BLaER1 treated with 17β-estradiol and CSF1 and Interleukin-3, amounts not matched to agents 10 nM and 100 nM (cell line): ENCODE measurements at regions not wholly inside any gene's neighbourhood (a gene's known extent, or its start where the extent isn't known, plus 50 kb on each side); places are given as distances from the start of the nearest gene placed in this dataset.
A peak's percentile ranks its signal among the peaks of the same experiment; 100 is the strongest.

ENCODE experiments used
- H3K27ac ChIP-seq, 11 experiments: shearing (Covaris generic); formaldehyde crosslinking; 2 replicates each; pipeline ENCODE4 v1.8.1; 2022
- H3K27me3 ChIP-seq, 11 experiments: shearing (Covaris generic); formaldehyde crosslinking; 2 replicates each; pipeline ENCODE4 v1.8.1; 2022
- H3K36me3 ChIP-seq, 11 experiments: shearing (Covaris generic); formaldehyde crosslinking; 2 replicates each; pipeline ENCODE4 v1.8.1; 2022
- H3K4me1 ChIP-seq, 10 experiments: shearing (Covaris generic); formaldehyde crosslinking; 2 replicates each; pipeline ENCODE4 v1.8.1; 2022
- H3K4me2 ChIP-seq, 11 experiments: shearing (Covaris generic); formaldehyde crosslinking; 2 replicates each; pipeline ENCODE4 v1.8.1; 2022
- H3K4me3 ChIP-seq, 10 experiments: shearing (Covaris generic); formaldehyde crosslinking; 2 replicates each; pipeline ENCODE4 v1.8.1; 2022
- H3K9ac ChIP-seq, 11 experiments: shearing (Covaris generic); formaldehyde crosslinking; 2 replicates each; pipeline ENCODE4 v1.8.1; 2022
- H3K9me3 ChIP-seq, 11 experiments: shearing (Covaris generic); formaldehyde crosslinking; replicated peaks in 1 of 11; 2 replicates each; pipeline ENCODE4 v1.8.1; 2022
- H4K20me1 ChIP-seq, 11 experiments: shearing (Covaris generic); formaldehyde crosslinking; 2 replicates each; pipeline ENCODE4 v1.8.1; 2022
- Cebpa-rat ChIP-seq, 11 experiments: shearing (Covaris generic); IDR thresholded peaks; 2 replicates each; pipeline ENCODE4 v1.8.1; 2022

DNA sequence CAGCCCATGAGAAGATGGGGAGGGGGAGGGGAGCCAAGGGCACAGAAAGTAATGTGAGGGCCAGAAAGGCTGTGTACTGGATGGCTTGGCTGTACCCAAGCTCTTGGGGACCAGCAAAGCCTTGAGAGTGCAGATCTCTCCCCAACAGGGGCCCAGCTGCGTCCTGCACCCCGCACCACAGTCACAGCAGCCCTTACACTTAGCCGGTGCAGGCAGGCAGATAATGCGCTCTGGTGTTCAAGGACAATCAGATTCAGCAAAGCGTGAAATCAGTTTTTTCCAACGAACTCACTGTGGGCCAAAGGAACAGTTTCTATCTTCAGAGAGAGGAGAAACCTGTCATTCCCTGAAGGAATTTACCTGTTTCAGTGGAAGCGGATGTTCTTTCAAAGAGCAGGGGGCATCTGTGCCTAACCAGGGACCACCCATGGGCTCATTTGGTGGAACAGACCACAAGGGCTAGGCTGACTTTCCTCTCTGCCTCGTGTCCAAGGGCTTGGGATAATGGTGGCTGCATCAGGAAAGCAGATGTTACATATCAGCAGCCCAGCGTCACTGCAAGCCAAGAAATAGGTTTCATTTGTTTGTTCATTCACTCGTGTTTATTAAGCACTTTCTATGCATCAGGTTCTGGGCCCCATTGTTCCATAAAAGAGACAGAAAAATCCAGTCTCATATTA, 81.2 kb upstream of the SPON1 start:
- Histone ChIP-seq H3K4me3 (no peak overlapping the region), H3K27me3 (no peaks in the 10 kb centered on the region), H3K36me3 (no peaks in the 10 kb centered on the region), H3K9ac (no peak overlapping the region), H3K9me3 (peaks cover 0 to 3% (median 0%) of the 10 kb centered on the region in 11 experiments; a peak in 3 of 22 replicates), H3K27ac (no peak overlapping the region), H3K4me1 (no peaks in the 10 kb centered on the region), H3K4me2 (no peak overlapping the region), H4K20me1 (no peaks in the 10 kb centered on the region)
- no peak for TF ChIP-seq Cebpa-rat (IDR thresholded peaks at IDR 0.05)

DNA sequence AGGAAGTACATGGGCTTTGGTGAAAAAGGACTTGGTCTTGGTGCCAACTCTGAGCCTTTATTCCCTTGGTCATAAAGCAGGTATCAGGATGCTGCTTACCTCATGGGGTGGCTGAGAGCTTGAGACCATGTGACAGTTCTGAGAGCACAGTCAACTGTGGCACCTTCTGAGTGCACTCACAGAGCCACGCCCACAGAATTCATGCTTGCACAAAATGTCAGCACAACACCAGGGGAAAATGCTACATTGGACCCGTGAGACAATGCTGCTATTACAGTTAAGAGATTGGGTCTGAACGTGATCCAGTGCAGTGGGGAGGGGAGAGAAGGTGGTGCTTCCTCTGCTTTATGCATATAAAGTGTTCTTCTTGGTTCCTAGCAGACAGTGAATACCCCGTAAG, 79.5 kb upstream of the SPON1 start:
- Histone ChIP-seq H3K27me3 (no peaks in the 10 kb centered on the region), H3K4me3 (no peak overlapping the region), H3K9me3 (peaks cover 0 to 17% (median 0%) of the 10 kb centered on the region in 11 experiments; a peak in 11 of 22 replicates), H3K4me1 (no peaks in the 10 kb centered on the region), H3K4me2 (no peak overlapping the region), H3K27ac (no peak overlapping the region), H3K9ac (no peak overlapping the region), H4K20me1 (no peaks in the 10 kb centered on the region), H3K36me3 (no peaks in the 10 kb centered on the region)
- TF ChIP-seq Cebpa-rat (IDR thresholded peaks at IDR 0.05) = no peak

GRCh38 chr11:13883589-13883988, 78.9 kb upstream of the SPON1 start:
- Histone ChIP-seq H3K4me1 (no peaks in the 10 kb centered on the region), H3K4me2 (no peak overlapping the region), H3K9ac (no peak overlapping the region), H3K27me3 (no peaks in the 10 kb centered on the region), H4K20me1 (no peaks in the 10 kb centered on the region), H3K36me3 (no peaks in the 10 kb centered on the region), H3K9me3 (peaks cover 0 to 17% (median 0%) of the 10 kb centered on the region in 11 experiments; a peak in 11 of 22 replicates), H3K27ac (no peak overlapping the region), H3K4me3 (no peak overlapping the region)
- TF ChIP-seq Cebpa-rat (IDR thresholded peaks at IDR 0.05) = no peak

GRCh38 chr11:13884158-13884799, 78.2 kb upstream of the SPON1 start:
- Histone ChIP-seq H3K9me3 (peaks cover 0 to 17% (median 0%) of the 10 kb centered on the region in 11 experiments; a peak in 11 of 22 replicates), H3K36me3 (no peaks in the 10 kb centered on the region), H3K27ac (no peak overlapping the region), H3K9ac (no peak overlapping the region), H3K27me3 (no peaks in the 10 kb centered on the region), H3K4me2 (no peak overlapping the region), H3K4me1 (no peaks in the 10 kb centered on the region), H3K4me3 (no peak overlapping the region), H4K20me1 (no peaks in the 10 kb centered on the region)
- no peak for TF ChIP-seq Cebpa-rat (IDR thresholded peaks at IDR 0.05)

DNA sequence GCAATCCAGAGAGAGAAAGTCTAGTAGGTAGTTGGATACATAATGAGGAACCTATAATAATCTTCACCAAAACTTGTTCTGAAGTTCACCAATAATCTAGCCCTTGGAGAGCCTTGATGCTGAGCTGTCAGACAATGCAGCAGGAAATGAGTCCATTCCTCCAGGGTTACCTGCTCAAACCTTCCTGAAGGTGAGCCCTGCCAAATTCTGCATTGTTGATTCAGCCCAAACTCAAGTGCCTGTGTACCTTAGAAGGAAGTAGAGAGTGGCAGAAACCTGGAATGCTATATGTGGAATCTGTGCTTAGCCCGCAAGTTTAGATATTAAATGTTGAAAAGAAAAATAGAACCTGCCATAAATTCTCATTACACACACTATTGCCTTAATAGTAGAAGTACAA, 77.4 kb upstream of the SPON1 start:
- Histone ChIP-seq H4K20me1 (no peaks in the 10 kb centered on the region), H3K36me3 (no peaks in the 10 kb centered on the region), H3K9ac (no peak overlapping the region), H3K4me1 (no peaks in the 10 kb centered on the region), H3K27ac (no peak overlapping the region), H3K4me2 (no peak overlapping the region), H3K4me3 (no peak overlapping the region), H3K9me3 (peaks cover 0 to 17% (median 0%) of the 10 kb centered on the region in 11 experiments; a peak in 11 of 22 replicates), H3K27me3 (no peaks in the 10 kb centered on the region)
- no peak for TF ChIP-seq Cebpa-rat (IDR thresholded peaks at IDR 0.05)

- Histone ChIP-seq H3K9me3 (peaks cover 0 to 17% (median 0%) of the 10 kb centered on the region in 11 experiments; a peak in 11 of 22 replicates), H4K20me1 (no peaks in the 10 kb centered on the region), H3K36me3 (no peaks in the 10 kb centered on the region), H3K27ac (no peak overlapping the region), H3K4me1 (no peaks in the 10 kb centered on the region), H3K9ac (no peak overlapping the region), H3K4me2 (no peak overlapping the region), H3K4me3 (no peak overlapping the region), H3K27me3 (no peaks in the 10 kb centered on the region)
- TF ChIP-seq Cebpa-rat (IDR thresholded peaks at IDR 0.05) = no peak
Observed at GRCh38 chr11:13889552-13890249, 72.8 kb upstream of the SPON1 start.

GRCh38 chr11:13891911-13892310, 70.6 kb upstream of the SPON1 start:
- H3K4me2 ChIP-seq = no peak overlapping the region
- no peak overlapping the region for H3K9ac ChIP-seq
- no peak overlapping the region for H3K27ac ChIP-seq
- no peaks in the 10 kb centered on the region for H3K27me3 ChIP-seq
- TF ChIP-seq Cebpa-rat (IDR thresholded peaks at IDR 0.05) = no peak
- no peaks in the 10 kb centered on the region for H3K36me3 ChIP-seq
- peaks cover 0 to 4% (median 0%) of the 10 kb centered on the region in 10 experiments; a peak in 4 of 20 replicates for H3K4me1 ChIP-seq
- H4K20me1 ChIP-seq = no peaks in the 10 kb centered on the region
- peaks cover 0 to 9% (median 0%) of the 10 kb centered on the region in 11 experiments; a peak in 9 of 22 replicates for H3K9me3 ChIP-seq
- no peak overlapping the region for H3K4me3 ChIP-seq

DNA sequence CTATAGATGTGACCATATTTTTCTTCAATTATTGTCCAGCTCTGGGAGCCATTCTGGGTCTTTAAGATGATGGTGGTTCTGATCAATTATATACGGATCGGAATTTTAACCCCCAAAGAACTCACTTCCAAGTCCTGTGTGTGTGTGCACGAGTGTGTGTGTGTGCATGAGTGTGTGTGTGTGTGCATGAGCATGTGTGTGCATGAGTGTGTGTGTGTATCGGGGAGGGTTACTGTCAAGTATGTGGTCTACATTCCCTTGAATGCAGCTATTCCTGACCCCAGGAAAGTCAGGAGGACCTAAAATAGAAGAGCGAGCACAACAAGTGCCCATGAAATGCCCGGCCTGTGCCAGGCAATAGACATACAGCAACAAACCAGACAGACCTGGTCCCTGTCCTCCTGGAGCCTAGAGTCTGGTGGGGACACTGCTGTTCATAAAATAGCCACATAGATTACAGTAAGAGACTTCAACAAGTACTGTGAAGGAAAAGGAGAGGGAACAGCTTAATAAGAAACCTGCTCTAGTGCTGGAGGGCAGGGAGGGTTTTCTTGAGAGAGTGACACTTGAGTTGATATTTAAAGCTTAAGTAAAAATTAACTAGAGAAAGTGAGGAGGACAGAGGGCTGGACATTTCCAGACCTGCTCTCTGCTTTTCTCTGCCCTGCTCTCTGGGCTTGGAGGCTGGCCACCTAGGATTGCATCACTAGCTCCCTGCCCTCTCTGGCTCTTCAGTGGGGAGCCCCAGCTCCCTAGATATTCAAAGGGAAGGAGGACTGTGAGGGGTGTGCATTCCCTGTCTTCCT, 66.1 kb upstream of the SPON1 start:
- H3K27ac ChIP-seq = no peak overlapping the region
- no peaks in the 10 kb centered on the region for H3K27me3 ChIP-seq
- no peaks in the 10 kb centered on the region for H3K9me3 ChIP-seq
- H3K4me2 ChIP-seq = 0 out of 22 replicates have a peak overlapping the region, but pooled peaks of 1 of the 11 experiments have one; percentile 73
- no peak overlapping the region for H3K9ac ChIP-seq
- no peak overlapping the region for H3K4me3 ChIP-seq
- no peaks in the 10 kb centered on the region for H3K36me3 ChIP-seq
- H3K4me1 ChIP-seq = peaks cover 5 to 18% (median 13%) of the 10 kb centered on the region in 10 experiments; a peak in 16 of 20 replicates
- no peak for TF ChIP-seq Cebpa-rat (IDR thresholded peaks at IDR 0.05)
- no peaks in the 10 kb centered on the region for H4K20me1 ChIP-seq

DNA sequence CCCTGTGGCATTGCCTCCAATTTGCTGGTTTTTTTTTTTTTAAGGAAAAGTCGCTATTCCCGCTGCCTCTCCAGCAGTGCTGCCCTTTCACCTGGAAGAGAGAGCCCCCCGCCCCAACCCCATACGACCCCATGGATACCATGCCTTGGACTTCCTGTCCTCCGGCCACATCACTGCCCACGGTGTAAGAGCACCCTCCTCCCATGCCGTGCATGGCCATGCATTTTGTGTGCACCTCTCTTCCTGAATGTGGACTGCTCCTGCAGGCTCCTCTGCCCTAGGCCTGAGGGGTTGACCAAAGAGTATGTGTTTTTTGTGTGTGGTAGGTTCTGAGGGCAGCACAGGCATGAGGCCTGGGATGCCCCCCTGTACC, 65.6 kb upstream of the SPON1 start:
- no peaks in the 10 kb centered on the region for H3K36me3 ChIP-seq
- H4K20me1 ChIP-seq = no peaks in the 10 kb centered on the region
- no peak overlapping the region for H3K4me3 ChIP-seq
- H3K27me3 ChIP-seq = no peaks in the 10 kb centered on the region
- no peak overlapping the region for H3K9ac ChIP-seq
- peak overlapping the region in 9 of 11 experiments; percentile 4 to 78 (median 67); a peak in 12 of 22 replicates for H3K4me2 ChIP-seq
- no peaks in the 10 kb centered on the region for H3K9me3 ChIP-seq
- H3K27ac ChIP-seq = no peak overlapping the region
- peaks cover 5 to 18% (median 13%) of the 10 kb centered on the region in 10 experiments; a peak in 16 of 20 replicates for H3K4me1 ChIP-seq
- no peak for TF ChIP-seq Cebpa-rat (IDR thresholded peaks at IDR 0.05)
